H1 (cell line): ENCODE measurements at regions not wholly inside any gene's neighbourhood (a gene's known extent, or its start where the extent isn't known, plus 50 kb on each side); places are given as distances from the start of the nearest gene placed in this dataset.

Source experiments
- CBX8 ChIP-seq: fragments of 300-800, 300-1000 bp; sonication (generic); IDR thresholded peaks from 2 replicates; pipeline ENCODE4 v1.7.1; 2016; ENCODE audit warnings: low read depth, low read length, borderline replicate concordance
- EGR1 ChIP-seq: IDR thresholded peaks from 2 replicates; pipeline ENCODE4 v1.6.1; 2011; ENCODE audit warnings: low read depth, low read length, borderline replicate concordance
- GTF2F1 ChIP-seq: IDR thresholded peaks from 2 replicates; pipeline ENCODE4 v1.6.1; 2012; ENCODE audit warnings: low read depth, low read length, improper control_type of control experiment, borderline replicate concordance
- HDAC2 ChIP-seq, 2 experiments: fragments of 300-600 bp in 1 of 2; sonication (generic) in 1 of 2; IDR thresholded peaks; 2 replicates each; pipeline ENCODE4 v1.6.1; 2011 to 2012; ENCODE audit warnings: low read depth in 2 of 2, low read length in 2 of 2, mild to moderate bottlenecking in 2 of 2, moderate library complexity in 2 of 2, borderline replicate concordance in 1 of 2, inconsistent platforms in 1 of 2
- POLR2A ChIP-seq, 2 experiments: IDR thresholded peaks; 1 replicate in 1 of 2; 2 replicates in 1 of 2; pipeline ENCODE4 v1.6.1; 2011; ENCODE audit warnings: low read depth in 2 of 2, low read length in 2 of 2, mild to moderate bottlenecking in 2 of 2; ENCODE audit errors: control extremely low read depth in 1 of 2
- POLR2AphosphoS5 ChIP-seq: IDR thresholded peaks from 2 replicates; pipeline ENCODE4 v1.6.1; 2011; ENCODE audit warnings: low read depth, low read length
- RFX5 ChIP-seq: IDR thresholded peaks from 2 replicates; pipeline ENCODE4 v1.6.1; 2011; ENCODE audit warnings: low read depth, low read length, improper control_type of control experiment, borderline replicate concordance
- TF ChIP-seq, protein P1 (sequence below), 3 experiments: IDR thresholded peaks; 1 replicate in 2 of 3; 2 replicates in 1 of 3; pipeline versions ENCODE4 v1.5.1 to v1.6.1; 2011; ENCODE audit warnings: low read length in 3 of 3, mild to moderate bottlenecking in 3 of 3, inconsistent platforms in 2 of 3, low read depth in 1 of 3, moderate library complexity in 1 of 3; ENCODE audit not compliant: insufficient read depth in 1 of 3; ENCODE audit errors: control extremely low read depth in 1 of 3

DNA sequence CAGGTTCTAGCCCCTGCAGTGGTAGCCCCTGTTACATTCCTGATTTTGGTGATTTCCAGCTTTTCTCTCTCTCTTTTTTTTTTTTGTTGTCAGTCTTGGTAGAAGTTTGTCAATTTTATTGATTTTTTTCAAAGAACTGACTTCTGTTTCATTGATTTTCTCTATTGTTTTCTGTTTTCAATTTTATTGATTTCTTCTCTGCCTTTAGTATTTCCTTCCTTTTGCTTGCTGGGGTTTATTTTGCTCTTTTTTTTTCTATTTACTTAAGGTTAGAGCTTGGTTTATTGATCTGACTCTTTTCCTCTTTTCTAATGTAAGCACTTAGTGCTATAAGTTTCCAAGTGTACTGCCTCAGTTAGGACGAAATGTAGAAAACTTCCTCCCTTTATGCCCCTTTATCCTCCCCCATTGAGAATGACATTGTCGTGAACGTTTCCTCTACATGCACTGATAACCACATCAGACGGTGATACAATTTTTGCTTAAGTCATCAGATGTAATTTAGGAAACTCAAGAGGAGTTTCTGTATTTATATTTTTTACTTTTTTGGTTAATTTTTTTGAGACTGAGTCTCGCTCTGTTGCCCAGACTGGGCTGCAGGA is 81.1 kb upstream of the HS6ST1 start:
- TF ChIP-seq, protein P1, sequence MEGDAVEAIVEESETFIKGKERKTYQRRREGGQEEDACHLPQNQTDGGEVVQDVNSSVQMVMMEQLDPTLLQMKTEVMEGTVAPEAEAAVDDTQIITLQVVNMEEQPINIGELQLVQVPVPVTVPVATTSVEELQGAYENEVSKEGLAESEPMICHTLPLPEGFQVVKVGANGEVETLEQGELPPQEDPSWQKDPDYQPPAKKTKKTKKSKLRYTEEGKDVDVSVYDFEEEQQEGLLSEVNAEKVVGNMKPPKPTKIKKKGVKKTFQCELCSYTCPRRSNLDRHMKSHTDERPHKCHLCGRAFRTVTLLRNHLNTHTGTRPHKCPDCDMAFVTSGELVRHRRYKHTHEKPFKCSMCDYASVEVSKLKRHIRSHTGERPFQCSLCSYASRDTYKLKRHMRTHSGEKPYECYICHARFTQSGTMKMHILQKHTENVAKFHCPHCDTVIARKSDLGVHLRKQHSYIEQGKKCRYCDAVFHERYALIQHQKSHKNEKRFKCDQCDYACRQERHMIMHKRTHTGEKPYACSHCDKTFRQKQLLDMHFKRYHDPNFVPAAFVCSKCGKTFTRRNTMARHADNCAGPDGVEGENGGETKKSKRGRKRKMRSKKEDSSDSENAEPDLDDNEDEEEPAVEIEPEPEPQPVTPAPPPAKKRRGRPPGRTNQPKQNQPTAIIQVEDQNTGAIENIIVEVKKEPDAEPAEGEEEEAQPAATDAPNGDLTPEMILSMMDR (IDR thresholded peaks at IDR 0.05; ENCODE audit: control extremely low read depth in 1 of 3, insufficient read depth in 1 of 3, low read depth in 1 of 3, low read length in 3 of 3), result no peak
- TF ChIP-seq POLR2A (IDR thresholded peaks at IDR 0.05; ENCODE audit: control extremely low read depth in 1 of 2, low read depth in 2 of 2, low read length in 2 of 2) (no peak), GTF2F1 (no peak), CBX8 (no peak), POLR2AphosphoS5 (no peak), EGR1 (no peak), HDAC2 (IDR thresholded peaks at IDR 0.05; ENCODE audit: borderline replicate concordance in 1 of 2, low read depth in 2 of 2, low read length in 2 of 2) (no peak), RFX5 (no peak)
